HUES6 (cell line): ENCODE measurements at regions not wholly inside any gene's neighbourhood (a gene's known extent, or its start where the extent isn't known, plus 50 kb on each side); places are given as distances from the start of the nearest gene placed in this dataset.

ENCODE experiments used
- H3K27ac ChIP-seq: 2 replicates; pipeline ENCODE4 v1.7.0; 2013; ENCODE audit warnings: low read depth, mild to moderate bottlenecking, low read length, inconsistent platforms
- H3K27me3 ChIP-seq: 2 replicates; pipeline ENCODE4 v1.6.1; 2013; ENCODE audit warnings: low read length; ENCODE audit not compliant: control insufficient read depth, insufficient read depth
- H3K36me3 ChIP-seq: 2 replicates; pipeline ENCODE4 v1.6.1; 2013; ENCODE audit warnings: low read length; ENCODE audit not compliant: control insufficient read depth, insufficient read depth
- H3K4me1 ChIP-seq: 2 replicates; pipeline ENCODE4 v1.6.1; 2013; ENCODE audit warnings: low read length; ENCODE audit not compliant: control insufficient read depth, insufficient read depth
- H3K4me3 ChIP-seq: 2 replicates; pipeline ENCODE4 v1.5.1; 2013; ENCODE audit warnings: low read depth, low read length
- H3K9ac ChIP-seq: one replicate; pipeline ENCODE4 v1.6.1; 2013; ENCODE audit warnings: mild to moderate bottlenecking, low read length
- H3K9me3 ChIP-seq: 2 replicates; pipeline ENCODE4 v1.6.1; 2013; ENCODE audit warnings: low read depth, low read length; ENCODE audit not compliant: control insufficient read depth, insufficient read depth

DNA sequence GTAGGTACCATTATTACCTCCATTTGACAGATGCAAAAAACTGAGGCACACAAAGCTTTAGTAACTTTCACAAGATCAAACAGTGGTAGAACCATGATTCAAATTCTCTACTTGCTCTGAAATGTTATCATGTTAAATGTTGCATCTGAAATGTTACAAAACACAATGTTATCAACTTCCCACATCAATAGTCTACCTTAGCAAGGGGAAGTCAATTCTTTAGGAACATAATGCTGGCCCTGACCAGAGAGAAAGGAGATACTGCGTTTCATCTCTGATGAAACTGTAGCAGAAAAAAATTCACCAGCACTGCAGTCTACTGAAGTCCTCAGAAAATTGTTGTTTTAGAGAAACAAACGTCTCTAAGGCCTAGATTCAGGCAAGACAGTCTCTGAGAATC, 174.1 kb downstream of the SATB1 start:
- Histone ChIP-seq H3K36me3 (no peaks in the 10 kb centered on the region), H3K9me3 (no peaks in the 10 kb centered on the region), H3K4me3 (no peak overlapping the region), H3K27me3 (no peaks in the 10 kb centered on the region), H3K4me1 (peaks cover 19% of the 10 kb centered on the region), H3K9ac (no peak overlapping the region), H3K27ac (no peak overlapping the region)

DNA sequence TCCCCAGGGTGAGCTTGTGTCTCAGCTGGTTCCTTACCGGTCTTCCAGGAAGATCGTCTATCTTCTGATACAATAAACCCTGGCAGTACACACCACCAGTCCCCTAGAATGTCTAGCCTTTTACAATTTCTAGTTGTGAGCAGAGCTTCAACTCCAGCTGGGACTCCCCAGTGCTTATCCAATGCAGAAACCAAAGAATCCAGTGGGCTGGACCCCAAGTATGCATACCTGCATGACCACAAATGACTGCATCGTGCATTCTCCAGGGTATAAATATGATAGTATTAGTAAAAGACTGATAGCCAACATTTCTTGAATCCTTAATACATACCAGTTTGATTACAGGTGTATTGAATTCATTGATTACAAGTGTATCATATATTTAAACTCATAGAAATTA, 176.0 kb downstream of the SATB1 start:
- Histone ChIP-seq H3K9me3 (no peaks in the 10 kb centered on the region), H3K27me3 (no peaks in the 10 kb centered on the region), H3K9ac (no peak overlapping the region), H3K4me1 (peaks cover 19% of the 10 kb centered on the region), H3K4me3 (no peak overlapping the region), H3K36me3 (no peaks in the 10 kb centered on the region), H3K27ac (no peak overlapping the region)

DNA sequence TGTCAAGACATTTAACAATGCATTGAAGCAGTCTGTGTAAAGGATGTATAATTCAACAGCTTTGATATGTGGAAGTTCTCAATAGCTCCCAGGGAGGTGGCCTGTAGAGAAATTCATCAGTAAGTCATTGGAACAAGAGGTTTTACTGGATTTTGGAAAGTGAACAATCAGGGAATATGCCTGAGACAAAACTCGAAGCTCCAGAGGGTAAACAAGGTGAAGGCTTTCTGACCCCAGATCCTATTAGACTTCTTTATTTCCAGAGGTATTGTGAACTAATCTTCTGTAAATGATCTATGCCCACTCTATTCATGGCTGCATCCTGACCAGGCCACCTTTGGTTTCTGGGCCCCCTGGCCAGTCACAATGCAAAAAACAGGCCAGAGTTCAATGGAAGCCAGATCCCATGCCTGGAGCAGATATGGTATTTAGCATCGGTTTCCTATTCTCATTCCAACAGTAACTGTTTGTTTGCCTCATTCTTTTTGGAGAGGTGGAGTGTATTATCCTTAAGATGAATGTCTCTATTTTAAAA, 177.3 kb downstream of the SATB1 start:
- H3K4me3 ChIP-seq: no peak overlapping the region
- no peak overlapping the region for H3K27ac ChIP-seq
- H3K36me3 ChIP-seq: no peaks in the 10 kb centered on the region
- no peak overlapping the region for H3K9ac ChIP-seq
- H3K4me1 ChIP-seq: peaks cover 19% of the 10 kb centered on the region
- no peaks in the 10 kb centered on the region for H3K27me3 ChIP-seq
- no peaks in the 10 kb centered on the region for H3K9me3 ChIP-seq

DNA sequence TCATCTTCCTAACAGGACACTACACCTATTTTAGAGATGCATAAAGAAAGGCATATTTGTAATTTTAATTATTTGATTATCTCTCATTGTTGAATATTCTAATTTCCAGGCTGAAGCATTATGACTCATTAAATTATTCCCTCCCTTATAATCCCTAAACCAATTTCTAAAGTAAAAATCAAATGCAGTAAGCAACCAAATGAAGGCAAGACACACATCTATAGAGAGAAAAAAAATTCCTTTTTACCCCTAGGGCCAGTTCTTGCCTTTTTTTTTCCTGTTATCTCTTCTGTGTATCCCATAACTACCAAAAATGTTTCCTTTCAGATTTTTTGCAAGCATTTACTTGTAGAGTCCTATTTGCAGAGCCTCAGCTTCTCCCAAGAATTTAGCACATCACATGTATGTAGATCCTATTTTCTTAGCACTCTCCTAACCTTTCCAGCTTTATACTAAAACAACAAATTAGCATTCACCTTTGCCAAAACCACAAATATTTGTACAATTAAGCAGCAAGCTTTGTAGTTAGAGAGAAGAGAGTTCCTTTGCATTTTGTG, 177.9 kb downstream of the SATB1 start:
- Histone ChIP-seq H3K9ac (no peak overlapping the region), H3K9me3 (no peaks in the 10 kb centered on the region), H3K36me3 (no peaks in the 10 kb centered on the region), H3K4me3 (no peak overlapping the region), H3K27me3 (no peaks in the 10 kb centered on the region), H3K4me1 (peaks cover 19% of the 10 kb centered on the region), H3K27ac (no peak overlapping the region)

DNA sequence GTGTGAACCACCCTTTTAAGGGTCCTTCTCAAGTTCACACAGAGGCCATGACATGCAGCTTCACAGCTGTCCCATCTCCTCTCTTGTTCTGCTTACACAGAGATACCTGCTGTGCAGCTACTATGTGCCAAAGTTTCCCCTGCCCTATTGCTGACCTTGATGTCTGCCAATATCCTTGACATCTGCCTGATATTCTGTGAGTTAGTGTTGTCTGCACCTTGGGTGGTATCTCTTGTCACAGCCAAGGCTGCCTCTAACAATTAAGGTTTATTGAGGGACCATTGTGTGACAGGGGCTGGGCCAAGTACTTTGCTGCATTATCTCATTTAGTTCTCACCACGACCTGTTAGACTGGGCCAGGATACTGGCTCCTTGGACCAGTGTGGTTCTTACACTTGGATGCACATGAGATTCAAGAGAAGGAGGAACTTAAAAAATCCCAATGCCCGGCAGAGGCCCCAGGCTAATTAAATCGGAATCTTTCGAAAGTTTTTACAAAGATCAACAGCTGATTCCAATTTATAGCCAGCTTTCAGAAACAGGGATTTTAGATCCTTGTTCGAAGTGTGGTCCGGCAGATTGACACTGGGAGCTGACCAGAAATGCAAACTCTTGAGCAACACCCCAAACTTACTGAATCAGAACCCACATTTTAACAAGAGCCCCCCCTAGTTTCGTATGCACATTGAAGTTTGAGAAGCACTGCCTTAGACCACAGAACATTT, 178.6 kb downstream of the SATB1 start:
- H3K27ac ChIP-seq: no peak overlapping the region
- H3K9me3 ChIP-seq: no peaks in the 10 kb centered on the region
- no peak overlapping the region for H3K9ac ChIP-seq
- no peaks in the 10 kb centered on the region for H3K27me3 ChIP-seq
- H3K4me1 ChIP-seq: peaks cover 19% of the 10 kb centered on the region
- H3K4me3 ChIP-seq: no peak overlapping the region
- no peaks in the 10 kb centered on the region for H3K36me3 ChIP-seq

DNA sequence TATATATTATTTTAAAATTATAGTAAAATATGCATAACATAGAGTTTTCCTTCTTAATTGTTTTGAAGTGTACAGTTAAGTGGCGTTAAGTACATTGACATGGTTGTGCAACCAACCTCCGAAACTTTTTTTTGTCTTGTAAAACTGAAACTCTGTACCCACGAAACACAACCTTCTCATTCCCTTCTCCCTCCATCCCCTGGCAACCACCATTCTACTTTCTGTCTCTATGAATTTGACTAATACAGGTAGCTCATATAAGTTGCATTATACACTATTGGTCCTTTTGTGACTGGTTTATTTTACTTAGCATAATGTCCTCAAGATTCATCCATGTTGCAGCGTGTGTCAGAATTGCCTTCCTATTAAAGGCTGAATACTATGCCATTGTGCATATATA, 179.4 kb downstream of the SATB1 start:
- Histone ChIP-seq H3K9me3 (no peaks in the 10 kb centered on the region), H3K27me3 (no peaks in the 10 kb centered on the region), H3K27ac (no peak overlapping the region), H3K9ac (no peak overlapping the region), H3K4me1 (peaks cover 19% of the 10 kb centered on the region), H3K36me3 (no peaks in the 10 kb centered on the region), H3K4me3 (no peak overlapping the region)

DNA sequence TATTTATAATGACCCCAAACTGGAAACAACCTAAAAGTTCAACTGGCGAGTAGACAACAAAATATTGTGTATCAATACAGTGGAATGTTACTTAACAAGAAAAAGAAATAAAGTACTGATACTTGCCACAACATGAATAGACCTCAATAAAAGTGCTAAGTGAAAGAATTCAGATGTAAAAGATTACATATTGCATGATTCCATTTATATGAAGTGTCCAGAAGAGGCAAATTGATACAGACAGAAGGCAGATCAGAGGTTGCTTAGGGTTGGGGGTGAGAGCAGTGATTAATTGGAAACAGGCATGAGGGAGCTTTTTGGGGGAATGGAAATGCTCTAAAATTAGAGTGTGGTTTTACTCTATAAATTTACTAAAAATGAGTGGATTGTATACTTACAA, 183.3 kb downstream of the SATB1 start:
- Histone ChIP-seq H3K36me3 (no peaks in the 10 kb centered on the region), H3K27ac (no peak overlapping the region), H3K9me3 (no peaks in the 10 kb centered on the region), H3K4me1 (peaks cover 22% of the 10 kb centered on the region), H3K4me3 (no peak overlapping the region), H3K9ac (no peak overlapping the region), H3K27me3 (no peaks in the 10 kb centered on the region)

DNA sequence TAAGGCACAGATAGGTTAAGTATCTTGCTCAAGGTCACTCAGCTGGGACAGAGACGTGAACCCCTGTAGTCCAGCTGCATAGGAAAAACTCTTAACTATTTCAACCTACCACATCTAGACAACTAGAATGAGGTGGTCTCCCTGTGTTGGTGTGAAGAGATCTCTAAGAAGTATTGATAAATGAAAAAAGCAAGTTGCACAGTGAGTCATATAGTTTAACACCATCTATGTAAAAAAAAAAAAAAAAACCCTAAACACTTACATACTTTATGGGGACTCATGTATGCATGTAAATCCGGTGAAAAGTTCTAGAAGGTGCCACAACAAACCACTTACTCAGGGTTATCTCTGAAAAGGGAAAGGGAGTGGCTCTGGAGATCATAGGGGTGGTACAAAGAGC, 185.5 kb downstream of the SATB1 start:
- H3K36me3 ChIP-seq: no peaks in the 10 kb centered on the region

DNA sequence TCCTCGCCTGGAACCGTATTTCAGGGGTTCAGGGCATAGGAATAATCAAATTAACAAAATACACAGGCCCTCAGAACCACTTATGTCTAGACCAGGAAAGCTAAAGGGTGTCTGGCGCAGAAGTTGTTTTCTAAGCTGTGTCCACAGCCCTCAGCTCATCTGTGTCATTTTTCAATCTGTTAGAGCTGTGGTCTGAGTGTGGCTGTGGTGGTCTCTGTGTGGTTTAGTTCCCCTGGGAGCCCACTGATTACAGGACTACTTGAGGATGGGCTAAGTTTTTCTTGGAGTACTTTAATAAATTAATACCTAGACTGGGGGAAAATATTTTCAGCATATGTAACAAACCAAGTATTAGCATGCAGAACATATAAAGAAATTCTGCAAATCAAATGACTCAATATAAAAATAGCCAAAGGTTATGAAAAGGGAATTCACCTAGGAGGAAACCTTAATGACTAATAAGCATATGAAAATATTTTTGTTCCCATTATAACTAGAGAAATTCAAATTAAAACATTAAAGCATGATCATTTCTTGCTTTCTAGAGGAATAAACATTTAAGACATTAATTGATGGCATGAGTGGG, 186.3 kb downstream of the SATB1 start:
- peaks cover 41% of the 10 kb centered on the region for H3K4me1 ChIP-seq

More for the DNA sequence above, 185.5 kb downstream of the SATB1 start:
- no peaks in the 10 kb centered on the region for H3K9me3 ChIP-seq
- H3K4me1 ChIP-seq: peaks cover 33% of the 10 kb centered on the region
- no peak overlapping the region for H3K4me3 ChIP-seq
- no peak overlapping the region for H3K9ac ChIP-seq
- no peak overlapping the region for H3K27ac ChIP-seq
- no peaks in the 10 kb centered on the region for H3K27me3 ChIP-seq

DNA sequence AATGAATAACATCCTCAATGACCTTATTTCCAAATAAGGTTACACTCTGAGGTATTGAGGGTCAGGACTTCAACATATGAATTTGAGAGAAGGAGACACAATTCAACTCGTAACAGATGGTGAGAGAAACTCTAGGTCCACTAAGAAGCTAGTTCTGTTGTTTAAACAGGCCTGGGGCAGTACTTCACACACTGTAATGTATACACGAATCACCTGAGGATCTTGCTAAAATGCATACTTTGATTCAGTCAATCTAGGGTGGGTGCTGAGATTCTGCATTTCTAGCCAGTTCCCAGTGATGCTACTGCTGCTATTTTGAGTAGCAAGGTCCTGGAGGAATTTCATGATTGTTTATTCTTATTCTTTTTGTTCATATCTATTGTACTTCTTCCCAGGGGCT, 186.8 kb downstream of the SATB1 start:
- Histone ChIP-seq H3K9me3 (no peaks in the 10 kb centered on the region), H3K9ac (no peak overlapping the region), H3K27ac (no peak overlapping the region)

More for the DNA sequence above, 186.3 kb downstream of the SATB1 start:
- Histone ChIP-seq H3K36me3 (no peaks in the 10 kb centered on the region), H3K9ac (no peak overlapping the region), H3K27me3 (no peaks in the 10 kb centered on the region; the same call in 1 of the 2 replicates), H3K27ac (no peak overlapping the region), H3K9me3 (no peaks in the 10 kb centered on the region), H3K4me3 (no peak overlapping the region)

More for the DNA sequence above, 186.8 kb downstream of the SATB1 start:
- Histone ChIP-seq H3K36me3 (no peaks in the 10 kb centered on the region), H3K4me3 (no peak overlapping the region), H3K4me1 (peaks cover 43% of the 10 kb centered on the region), H3K27me3 (no peaks in the 10 kb centered on the region; the same call in 1 of the 2 replicates)
